K562 (cell line): ENCODE measurements at regions not wholly inside any gene's neighbourhood (a gene's known extent, or its start where the extent isn't known, plus 50 kb on each side); places are given as distances from the start of the nearest gene placed in this dataset.

ENCODE experiments used
- ATAC-seq: fragments of 200-7000 bp; cut with Tn5 transposase; 3 replicates; pipeline ENCODE4 v1.9.1; 2020; ENCODE audit warnings: moderate library complexity
- BruUV-seq: library from RNA; stranded (reverse); fragments of 400-500 nt; replicated peaks from 2 replicates; lab custom pipeline; 2021; lab: Mats Ljungman, UMichigan
- CTCF ChIA-PET: fragments of 300-600 bp; formaldehyde crosslinking; extraction: SDS; loops from one replicate; lab custom pipeline; 2021; ENCODE audit warnings: low intra/inter-chr PET ratio; lab: Yijun Ruan, JAX
- POLR2A ChIA-PET: fragments of 300-600, 350-650 bp; sonication (Branson Sonifier 250); formaldehyde crosslinking; extraction: SDS; loops from one replicate; lab custom pipeline; 2021; ENCODE audit warnings: antibody characterized with exemption, inconsistent platforms; lab: Yijun Ruan, JAX
- DNase-seq, 4 experiments: peaks; one replicate each; pipeline versions ENCODE4 v3.0.0 to v3.0.0-alpha.2; 2011 to 2018; ENCODE audit warnings: low spot score in 3 of 4, mixed read lengths in 3 of 4; ENCODE audit errors: extremely low read depth in 1 of 4
- FAIRE-seq: peaks from 2 replicates; lab custom pipeline; 2011; peaks lifted over from hg19 to GRCh38; lab: Jason Lieb, UNC
- H2AFZ ChIP-seq: 2 replicates; pipeline ENCODE4 v1.6.0; 2011; ENCODE audit warnings: low read depth, low read length, control low read depth, inconsistent platforms
- H3K27ac ChIP-seq: fragments of 200-600 bp; 3 replicates; pipeline ENCODE4 v1.8.0; 2011; ENCODE audit warnings: low read depth, mild to moderate bottlenecking, control low read depth, inconsistent platforms, low read length, moderate library complexity, mixed read lengths; ENCODE audit errors: extremely low read depth
- H3K27me3 ChIP-seq, 2 experiments: fragments of 300-600 bp in 1 of 2; 2 replicates in 1 of 2; 3 replicates in 1 of 2; pipeline versions ENCODE4 v1.6.0 to v1.8.0; 2011; ENCODE audit warnings: inconsistent platforms in 2 of 2, low read length in 2 of 2, mild to moderate bottlenecking in 1 of 2, mixed read lengths in 1 of 2, moderate library complexity in 1 of 2; ENCODE audit not compliant: control insufficient read depth in 2 of 2, insufficient read depth in 2 of 2
- H3K36me3 ChIP-seq: fragments of 300-600 bp; 3 replicates; pipeline ENCODE4 v1.8.0; 2011; ENCODE audit warnings: mild to moderate bottlenecking, low read length, inconsistent platforms; ENCODE audit not compliant: control insufficient read depth, insufficient read depth
- H3K4me1 ChIP-seq, 2 experiments: fragments of 200-600 bp in 1 of 2; replicated peaks in 1 of 2; 2 replicates in 1 of 2; 3 replicates in 1 of 2; pipeline versions ENCODE4 v1.5.1 to v1.8.0; 2011; ENCODE audit warnings: inconsistent platforms in 2 of 2, low read length in 2 of 2, mild to moderate bottlenecking in 1 of 2, mixed read lengths in 1 of 2, moderate library complexity in 1 of 2; ENCODE audit not compliant: control insufficient read depth in 2 of 2, insufficient read depth in 2 of 2
- H3K4me2 ChIP-seq: 2 replicates; pipeline ENCODE4 v1.6.1; 2011; ENCODE audit warnings: low read length, control low read depth, inconsistent platforms, mixed read lengths; ENCODE audit not compliant: insufficient read depth
- H3K4me3 ChIP-seq: fragments of 200-600 bp; sonication (generic), shearing (Covaris generic); 2 replicates; pipeline ENCODE4 v1.5.1; 2016; ENCODE audit warnings: control low read depth, inconsistent platforms
- H3K79me2 ChIP-seq: fragments of 200-600 bp; 3 replicates; pipeline ENCODE4 v1.8.0; 2011; ENCODE audit warnings: low read length, inconsistent platforms; ENCODE audit not compliant: control insufficient read depth, insufficient read depth
- H3K9ac ChIP-seq, 2 experiments: 2 replicates each; pipeline versions ENCODE4 v1.6.0 to v1.6.1; 2011; ENCODE audit warnings: low read depth in 2 of 2, low read length in 2 of 2, control low read depth in 1 of 2, inconsistent platforms in 1 of 2, mild to moderate bottlenecking in 1 of 2, mixed read lengths in 1 of 2; ENCODE audit not compliant: insufficient read depth in 1 of 2
- H3K9me1 ChIP-seq: one replicate; pipeline ENCODE4 v1.6.0; 2011; ENCODE audit warnings: inconsistent platforms, mild to moderate bottlenecking, low read length, moderate library complexity; ENCODE audit not compliant: control insufficient read depth, insufficient read depth
- H3K9me3 ChIP-seq: replicated peaks from 2 replicates; pipeline ENCODE4 v1.5.1; 2011; ENCODE audit warnings: low read depth, low read length, inconsistent platforms; ENCODE audit not compliant: control insufficient read depth, insufficient read depth
- H4K20me1 ChIP-seq: replicated peaks from 2 replicates; pipeline ENCODE4 v1.6.1; 2011; ENCODE audit warnings: low read length, inconsistent platforms, mixed read lengths; ENCODE audit not compliant: control insufficient read depth, insufficient read depth
- DPF2 ChIP-seq: fragments of 450-650 bp; IDR thresholded peaks from 2 replicates; pipeline ENCODE4 v1.6.1; 2016
- MYBL2 ChIP-seq, 2 experiments: fragments of 450-650 bp in 1 of 2; sonication (generic) in 1 of 2; formaldehyde crosslinking in 1 of 2; IDR thresholded peaks; 2 replicates each; pipeline versions ENCODE4 v1.6.1 to v1.8.1; 2017 to 2022; ENCODE audit warnings: borderline replicate concordance in 1 of 2, inconsistent platforms in 1 of 2, low read depth in 1 of 2, mild to moderate bottlenecking in 1 of 2, missing genetic modification reagents in 1 of 2, moderate library complexity in 1 of 2
- WGBS: fragments of 100-300 bp; shearing (Covaris generic); methylation state at CpG from one replicate; pipeline ENCODE4 v1.1.6; 2016; ENCODE audit warnings: low coverage, mixed read lengths; ENCODE audit not compliant: insufficient coverage; ENCODE audit errors: missing lambda C conversion rate; 5-methylcytosine and 5-hydroxymethylcytosine counted together
- in situ Hi-C: fragments of 300-500 bp; cut with MboI; formaldehyde crosslinking; loops from 4 replicates; pipeline ENCODE4 v1.15.0; 2018; ENCODE audit warnings: inconsistent platforms, mixed read lengths
- intact Hi-C: fragments of 100-400 bp; cut with micrococcal nuclease; formaldehyde crosslinking; loops from 2 replicates; pipeline ENCODE4 v1.14.2; 2022
- TF ChIP-seq, protein P1 (sequence below), 3 experiments: IDR thresholded peaks in 2 of 3; conservative IDR thresholded peaks in 1 of 3; 2 replicates each; pipeline ENCODE4 v1.5.1; 2011 to 2012; ENCODE audit warnings: low read length in 3 of 3, mild to moderate bottlenecking in 3 of 3, control low read depth in 2 of 3, improper control_type of control experiment in 1 of 3, inconsistent platforms in 1 of 3, low read depth in 1 of 3, mixed read lengths in 1 of 3, moderate library complexity in 1 of 3; ENCODE audit not compliant: insufficient read depth in 2 of 3

DNA sequence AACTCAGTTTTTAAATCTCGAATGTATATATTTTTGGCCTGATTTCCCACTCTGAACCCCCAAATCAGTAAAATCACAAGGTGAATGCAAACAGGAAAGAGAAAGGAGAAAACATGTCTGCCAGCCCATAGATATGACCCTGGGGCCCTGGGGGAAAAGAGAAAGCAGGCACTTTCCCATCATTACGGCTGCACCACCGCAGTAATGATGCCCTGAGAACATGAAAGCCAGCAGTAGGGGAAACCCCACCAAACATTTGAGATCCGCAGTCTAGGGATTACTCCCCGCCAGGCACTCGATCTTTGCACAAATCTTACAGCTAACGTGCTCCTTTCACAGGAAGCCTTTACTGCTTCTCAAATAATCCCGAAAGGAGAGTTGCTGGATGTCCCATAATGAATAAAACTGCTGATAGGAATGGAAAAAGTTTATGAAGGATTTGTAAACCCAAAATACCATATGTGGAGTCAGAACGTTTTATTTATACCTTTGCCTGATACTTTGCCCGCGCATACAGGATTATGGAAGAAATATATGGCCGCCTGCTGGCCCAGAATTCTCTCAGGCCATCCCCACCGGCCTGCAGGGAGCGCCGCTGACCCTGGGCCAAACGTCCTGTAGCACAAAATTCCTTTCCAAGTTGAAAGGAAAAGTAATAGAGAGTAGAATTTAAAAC is 180.0 kb upstream of the INHBA start:
- FAIRE-seq (no peak), ATAC-seq (peak; percentile 66), DNase-seq (no peak)
- H4K20me1 ChIP-seq = no peaks in the 10 kb centered on the region; the same call in 1 of the 2 replicates
- 3% methylated on average over 16 of the region's 16 CpGs for WGBS
- BruUV-seq = no TSS peak
- no peak overlapping the region for H3K27ac ChIP-seq
- no peaks in the 10 kb centered on the region for H3K79me2 ChIP-seq
- H3K27me3 ChIP-seq = no peaks in the 10 kb centered on the region
- TF ChIP-seq DPF2 (no peak), MYBL2 (IDR thresholded peaks at IDR 0.05; ENCODE audit: low read depth) (no peak), MYBL2 (CRISPR knock-in tag; IDR thresholded peaks at IDR 0.05; ENCODE audit: borderline replicate concordance) (no peak)
- TF ChIP-seq, protein P1, sequence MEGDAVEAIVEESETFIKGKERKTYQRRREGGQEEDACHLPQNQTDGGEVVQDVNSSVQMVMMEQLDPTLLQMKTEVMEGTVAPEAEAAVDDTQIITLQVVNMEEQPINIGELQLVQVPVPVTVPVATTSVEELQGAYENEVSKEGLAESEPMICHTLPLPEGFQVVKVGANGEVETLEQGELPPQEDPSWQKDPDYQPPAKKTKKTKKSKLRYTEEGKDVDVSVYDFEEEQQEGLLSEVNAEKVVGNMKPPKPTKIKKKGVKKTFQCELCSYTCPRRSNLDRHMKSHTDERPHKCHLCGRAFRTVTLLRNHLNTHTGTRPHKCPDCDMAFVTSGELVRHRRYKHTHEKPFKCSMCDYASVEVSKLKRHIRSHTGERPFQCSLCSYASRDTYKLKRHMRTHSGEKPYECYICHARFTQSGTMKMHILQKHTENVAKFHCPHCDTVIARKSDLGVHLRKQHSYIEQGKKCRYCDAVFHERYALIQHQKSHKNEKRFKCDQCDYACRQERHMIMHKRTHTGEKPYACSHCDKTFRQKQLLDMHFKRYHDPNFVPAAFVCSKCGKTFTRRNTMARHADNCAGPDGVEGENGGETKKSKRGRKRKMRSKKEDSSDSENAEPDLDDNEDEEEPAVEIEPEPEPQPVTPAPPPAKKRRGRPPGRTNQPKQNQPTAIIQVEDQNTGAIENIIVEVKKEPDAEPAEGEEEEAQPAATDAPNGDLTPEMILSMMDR (IDR thresholded peaks at IDR 0.05 in 2 of 3, conservative IDR thresholded peaks at IDR 0.05 in 1 of 3; ENCODE audit: insufficient read depth in 2 of 3, low read depth in 1 of 3, low read length in 3 of 3) = peak in 2 of 3 experiments; percentile 11 to 43; a peak in 2 of 6 replicates
- H3K36me3 ChIP-seq = no peaks in the 10 kb centered on the region
- intact Hi-C loops = no loop called here
- ChIA-PET CTCF (no interaction called here), POLR2A (no interaction called here)
- H3K4me1 ChIP-seq = no peaks in the 10 kb centered on the region; a peak in 1 of 5 replicates
- H3K4me2 ChIP-seq = no peak overlapping the region
- no peak overlapping the region for H3K9ac ChIP-seq
- peak overlapping the region; percentile 72; the same call in 1 of the 2 replicates for H2AFZ ChIP-seq
- H3K4me3 ChIP-seq = no peak overlapping the region
- no peaks in the 10 kb centered on the region for H3K9me3 ChIP-seq
- no peaks in the 10 kb centered on the region for H3K9me1 ChIP-seq
- in situ Hi-C loops = no loop called here
